AG09309 (cell line): ENCODE measurements at regions not wholly inside any gene's neighbourhood (a gene's known extent, or its start where the extent isn't known, plus 50 kb on each side); places are given as distances from the start of the nearest gene placed in this dataset.
A peak's percentile ranks its signal among the peaks of the same experiment; 100 is the strongest.

ENCODE experiments used
- DNase-seq: peaks from one replicate; pipeline ENCODE4 v3.0.0-alpha.2; 2010; ENCODE audit warnings: low read depth
- H3K4me3 ChIP-seq: 2 replicates; pipeline ENCODE4 v1.5.1; 2011; ENCODE audit warnings: mild to moderate bottlenecking, low read depth, low read length, moderate library complexity; ENCODE audit not compliant: control insufficient read depth
- CTCF ChIP-seq: IDR thresholded peaks from 2 replicates; pipeline ENCODE4 v1.5.1; 2011; ENCODE audit warnings: mild to moderate bottlenecking, low read depth, low read length, inconsistent platforms; ENCODE audit not compliant: insufficient read depth, control insufficient read depth; ENCODE audit errors: missing control alignments

- TF ChIP-seq CTCF: no peak
- H3K4me3 ChIP-seq: no peak overlapping the region
- no peak for DNase-seq
Measured at GRCh38 chr5:18311266-18311665, 677.0 kb downstream of the TAF11L14 start.

- no peak for DNase-seq
- H3K4me3 ChIP-seq: no peak overlapping the region
- TF ChIP-seq CTCF: no peak
Measured at GRCh38 chr5:18312016-18312415, 677.8 kb downstream of the TAF11L14 start.

GRCh38 chr5:18314192-18314778, 680.0 kb downstream of the TAF11L14 start:
- peak; percentile 35 for TF ChIP-seq CTCF
- DNase-seq: no peak
- no peak overlapping the region for H3K4me3 ChIP-seq

- TF ChIP-seq CTCF: no peak
- DNase-seq: no peak
- H3K4me3 ChIP-seq: no peak overlapping the region
Measured at GRCh38 chr5:18321262-18321942, 687.1 kb downstream of the TAF11L14 start.

- H3K4me3 ChIP-seq: no peak overlapping the region
- no peak for DNase-seq
- TF ChIP-seq CTCF: no peak
Measured at GRCh38 chr5:18323891-18324290, 689.6 kb downstream of the TAF11L14 start.

GRCh38 chr5:18325431-18325830, 691.2 kb downstream of the TAF11L14 start:
- no peak for TF ChIP-seq CTCF
- H3K4me3 ChIP-seq: no peak overlapping the region
- no peak for DNase-seq
